ENCODE measurements at regions not wholly inside any gene's neighbourhood (a gene's known extent, or its start where the extent isn't known, plus 50 kb on each side); places are given as distances from the start of the nearest gene placed in this dataset.

DNA sequence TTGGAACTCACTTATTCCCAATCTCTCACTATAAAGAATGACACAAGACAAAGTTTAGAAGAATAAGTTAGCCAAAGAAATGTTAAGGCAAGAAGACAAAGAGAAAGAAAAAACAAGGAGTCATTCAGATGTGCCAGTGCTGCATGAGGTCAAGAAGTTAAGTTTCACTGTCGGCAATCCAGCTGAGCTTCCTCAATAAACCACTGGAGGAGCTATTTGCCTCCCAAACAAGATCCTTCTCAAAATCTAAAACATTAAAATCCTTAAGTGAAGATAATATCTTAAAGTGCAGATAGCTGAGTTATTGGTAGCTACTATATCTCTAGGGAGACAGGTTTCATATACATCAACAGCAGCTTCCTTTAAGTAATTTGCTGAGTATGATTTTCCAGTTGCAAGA, 512.3 kb downstream of the HDGFL1 start:
- no peaks in the 10 kb centered on the region for H3K4me1 Mint-ChIP-seq (ENCODE audit: low read depth)
- no peaks in the 10 kb centered on the region for H3K9me3 Mint-ChIP-seq
- no peak for DNase-seq (ENCODE audit: low spot score)
- H3K27ac Mint-ChIP-seq = no peak overlapping the region
- no peaks in the 10 kb centered on the region for H3K36me3 Mint-ChIP-seq (ENCODE audit: low read depth)
- H3K4me3 Mint-ChIP-seq = no peak overlapping the region
- H3K27me3 Mint-ChIP-seq (ENCODE audit: low read depth) = no peaks in the 10 kb centered on the region

DNA sequence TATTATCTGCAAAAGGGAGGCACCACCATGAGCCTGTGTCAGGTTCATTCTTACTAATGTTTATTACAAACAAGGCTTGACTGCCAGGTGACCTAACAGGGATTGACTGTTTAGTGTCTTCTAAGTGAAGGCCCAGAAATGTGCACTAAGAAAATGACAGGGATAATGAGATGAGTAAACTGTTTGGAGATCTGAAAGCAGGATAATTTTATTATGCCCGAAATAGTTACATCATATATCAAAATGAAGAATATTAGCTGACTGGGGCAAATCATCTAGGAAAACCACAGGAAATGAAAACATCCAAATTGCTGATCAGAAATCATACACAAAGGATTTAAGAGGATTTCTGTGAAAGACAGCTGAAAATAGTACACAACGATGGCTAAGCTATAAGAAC, 516.7 kb downstream of the HDGFL1 start:
- Mint-ChIP-seq H3K9me3 (no peaks in the 10 kb centered on the region), H3K36me3 (ENCODE audit: low read depth) (no peaks in the 10 kb centered on the region), H3K4me1 (ENCODE audit: low read depth) (no peaks in the 10 kb centered on the region), H3K27me3 (ENCODE audit: low read depth) (no peaks in the 10 kb centered on the region), H3K27ac (no peak overlapping the region), H3K4me3 (no peak overlapping the region)
- DNase-seq (ENCODE audit: low spot score) = no peak

- no peak overlapping the region for H3K27ac Mint-ChIP-seq
- H3K4me1 Mint-ChIP-seq (ENCODE audit: low read depth) = no peaks in the 10 kb centered on the region
- H3K4me3 Mint-ChIP-seq = no peak overlapping the region
- H3K27me3 Mint-ChIP-seq (ENCODE audit: low read depth) = no peaks in the 10 kb centered on the region
- H3K9me3 Mint-ChIP-seq = no peaks in the 10 kb centered on the region
- no peak for DNase-seq (ENCODE audit: low spot score)
- H3K36me3 Mint-ChIP-seq (ENCODE audit: low read depth) = no peaks in the 10 kb centered on the region
These were observed 518.1 kb downstream of the HDGFL1 start for GRCh38 chr6:23087471-23087870.

DNA sequence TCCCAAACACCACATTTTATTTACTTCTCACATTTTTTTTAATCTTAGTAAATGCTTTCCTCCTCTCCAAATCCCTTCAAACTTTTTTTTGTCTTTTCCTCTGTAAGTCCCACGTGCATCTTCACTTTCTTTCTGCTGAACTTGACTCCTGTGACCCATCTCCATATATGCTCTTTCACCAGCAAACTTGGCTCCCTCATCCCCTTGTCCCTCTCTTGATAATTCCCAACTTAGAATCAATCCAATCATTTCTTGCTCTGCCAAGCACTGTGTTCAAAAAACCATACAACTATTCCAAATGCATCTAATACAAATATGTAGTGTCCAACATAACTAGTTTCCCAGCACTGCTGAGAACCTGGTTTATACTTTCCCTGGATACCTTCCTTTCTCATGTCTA, 519.4 kb downstream of the HDGFL1 start:
- no peak overlapping the region for H3K27ac Mint-ChIP-seq
- H3K9me3 Mint-ChIP-seq = no peaks in the 10 kb centered on the region
- H3K36me3 Mint-ChIP-seq (ENCODE audit: low read depth) = no peaks in the 10 kb centered on the region
- H3K4me3 Mint-ChIP-seq = no peak overlapping the region
- H3K27me3 Mint-ChIP-seq (ENCODE audit: low read depth) = no peaks in the 10 kb centered on the region
- DNase-seq (ENCODE audit: low spot score) = no peak
- no peaks in the 10 kb centered on the region for H3K4me1 Mint-ChIP-seq (ENCODE audit: low read depth)

- no peaks in the 10 kb centered on the region for H3K36me3 Mint-ChIP-seq (ENCODE audit: low read depth)
- no peaks in the 10 kb centered on the region for H3K27me3 Mint-ChIP-seq (ENCODE audit: low read depth)
- DNase-seq (ENCODE audit: low spot score) = no peak
These were observed 520.6 kb downstream of the HDGFL1 start for GRCh38 chr6:23089981-23090380.

GRCh38 chr6:23091795-23092194, 522.4 kb downstream of the HDGFL1 start:
- Mint-ChIP-seq H3K36me3 (ENCODE audit: low read depth) (no peaks in the 10 kb centered on the region), H3K27ac (no peak overlapping the region), H3K4me3 (no peak overlapping the region), H3K9me3 (peaks cover 9% of the 10 kb centered on the region), H3K27me3 (ENCODE audit: low read depth) (no peaks in the 10 kb centered on the region), H3K4me1 (ENCODE audit: low read depth) (no peaks in the 10 kb centered on the region)
- DNase-seq (ENCODE audit: low spot score) = no peak

More at GRCh38 chr6:23089981-23090380, 520.6 kb downstream of the HDGFL1 start:
- Mint-ChIP-seq H3K4me1 (ENCODE audit: low read depth) (no peaks in the 10 kb centered on the region), H3K9me3 (peaks cover 6% of the 10 kb centered on the region), H3K27ac (no peak overlapping the region), H3K4me3 (no peak overlapping the region)

GRCh38 chr6:23096876-23097275, 527.5 kb downstream of the HDGFL1 start:
- Mint-ChIP-seq H3K36me3 (ENCODE audit: low read depth) (no peaks in the 10 kb centered on the region), H3K9me3 (peaks cover 9% of the 10 kb centered on the region), H3K27ac (no peak overlapping the region), H3K27me3 (ENCODE audit: low read depth) (no peaks in the 10 kb centered on the region), H3K4me3 (no peak overlapping the region), H3K4me1 (ENCODE audit: low read depth) (no peaks in the 10 kb centered on the region)
- no peak for DNase-seq (ENCODE audit: low spot score)

DNA sequence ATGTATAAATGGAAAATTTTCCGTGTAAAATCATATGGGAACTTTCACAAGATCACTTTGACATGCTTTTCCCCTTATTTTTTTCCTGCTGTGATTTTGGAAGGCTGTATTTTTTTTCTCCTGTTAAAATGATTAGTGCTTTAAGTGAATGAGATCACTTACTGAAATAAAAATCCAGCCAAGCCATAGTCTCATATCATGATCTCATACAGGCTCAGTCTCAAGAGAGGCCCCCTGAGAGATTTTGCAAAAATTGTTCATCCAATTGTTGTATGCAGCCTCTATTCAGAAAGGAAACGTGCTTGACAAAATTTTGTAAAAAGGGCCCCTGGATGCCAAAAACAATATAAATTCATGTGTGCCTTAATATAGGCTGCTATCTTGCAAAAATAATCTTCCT, 528.2 kb downstream of the HDGFL1 start:
- Mint-ChIP-seq H3K9me3 (peaks cover 10% of the 10 kb centered on the region), H3K27me3 (ENCODE audit: low read depth) (no peaks in the 10 kb centered on the region), H3K27ac (no peak overlapping the region), H3K4me3 (no peak overlapping the region), H3K36me3 (ENCODE audit: low read depth) (no peaks in the 10 kb centered on the region), H3K4me1 (ENCODE audit: low read depth) (no peaks in the 10 kb centered on the region)
- DNase-seq (ENCODE audit: low spot score) = no peak

GRCh38 chr6:23106951-23107350, 537.6 kb downstream of the HDGFL1 start:
- H3K9me3 Mint-ChIP-seq = peaks cover 21% of the 10 kb centered on the region
- H3K27me3 Mint-ChIP-seq (ENCODE audit: low read depth) = no peaks in the 10 kb centered on the region
- DNase-seq (ENCODE audit: low spot score) = no peak
- H3K4me1 Mint-ChIP-seq (ENCODE audit: low read depth) = no peaks in the 10 kb centered on the region
- no peaks in the 10 kb centered on the region for H3K36me3 Mint-ChIP-seq (ENCODE audit: low read depth)
- no peak overlapping the region for H3K4me3 Mint-ChIP-seq
- no peak overlapping the region for H3K27ac Mint-ChIP-seq

DNA sequence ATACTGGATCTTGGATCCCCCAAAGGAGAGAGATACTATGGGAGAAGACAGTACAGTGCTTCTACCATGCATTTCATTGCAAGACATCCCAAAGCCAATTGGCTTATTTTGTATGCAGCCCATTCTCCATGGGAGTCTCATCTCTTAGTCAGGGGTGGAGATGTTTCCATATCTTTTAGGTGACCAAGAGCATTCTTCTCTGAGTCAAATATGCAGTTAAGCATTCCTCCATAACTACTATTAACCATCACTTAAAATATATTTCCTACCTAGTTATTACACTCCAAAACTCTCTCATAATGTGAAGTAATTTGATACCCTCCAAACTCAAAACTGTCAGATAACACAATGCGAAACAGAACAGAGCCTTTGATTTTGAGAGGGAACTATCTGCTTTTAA, 542.6 kb downstream of the HDGFL1 start:
- no peaks in the 10 kb centered on the region for H3K36me3 Mint-ChIP-seq (ENCODE audit: low read depth)
- no peak overlapping the region for H3K27ac Mint-ChIP-seq
- no peak for DNase-seq (ENCODE audit: low spot score)
- no peak overlapping the region for H3K4me3 Mint-ChIP-seq
- H3K27me3 Mint-ChIP-seq (ENCODE audit: low read depth) = no peaks in the 10 kb centered on the region
- H3K9me3 Mint-ChIP-seq = peaks cover 13% of the 10 kb centered on the region
- H3K4me1 Mint-ChIP-seq (ENCODE audit: low read depth) = no peaks in the 10 kb centered on the region

- no peaks in the 10 kb centered on the region for H3K36me3 Mint-ChIP-seq (ENCODE audit: low read depth)
- no peaks in the 10 kb centered on the region for H3K27me3 Mint-ChIP-seq (ENCODE audit: low read depth)
- H3K4me1 Mint-ChIP-seq (ENCODE audit: low read depth) = no peaks in the 10 kb centered on the region
- H3K4me3 Mint-ChIP-seq = no peak overlapping the region
- H3K27ac Mint-ChIP-seq = no peak overlapping the region
- DNase-seq (ENCODE audit: low spot score) = no peak
- peaks cover 7% of the 10 kb centered on the region for H3K9me3 Mint-ChIP-seq
These were observed 545.6 kb downstream of the HDGFL1 start for GRCh38 chr6:23114812-23115504.

GRCh38 chr6:23137611-23138010, 568.2 kb downstream of the HDGFL1 start:
- DNase-seq (ENCODE audit: low spot score) = no peak
- no peaks in the 10 kb centered on the region for H3K4me1 Mint-ChIP-seq (ENCODE audit: low read depth)
- H3K27ac Mint-ChIP-seq = no peak overlapping the region
- H3K4me3 Mint-ChIP-seq = no peak overlapping the region
- H3K9me3 Mint-ChIP-seq = peaks cover 11% of the 10 kb centered on the region
- no peaks in the 10 kb centered on the region for H3K27me3 Mint-ChIP-seq (ENCODE audit: low read depth)
- no peaks in the 10 kb centered on the region for H3K36me3 Mint-ChIP-seq (ENCODE audit: low read depth)

- no peak overlapping the region for H3K4me3 Mint-ChIP-seq
- DNase-seq (ENCODE audit: low spot score) = no peak
- no peak overlapping the region for H3K27ac Mint-ChIP-seq
These were observed 571.5 kb downstream of the HDGFL1 start for GRCh38 chr6:23140871-23141270.

GRCh38 chr6:23145781-23146180, 576.4 kb downstream of the HDGFL1 start:
- DNase-seq (ENCODE audit: low spot score) = no peak
- Mint-ChIP-seq H3K27ac (no peak overlapping the region), H3K4me3 (no peak overlapping the region), H3K4me1 (ENCODE audit: low read depth) (no peaks in the 10 kb centered on the region), H3K27me3 (ENCODE audit: low read depth) (no peaks in the 10 kb centered on the region), H3K36me3 (ENCODE audit: low read depth) (no peaks in the 10 kb centered on the region), H3K9me3 (no peaks in the 10 kb centered on the region)

More at GRCh38 chr6:23140871-23141270, 571.5 kb downstream of the HDGFL1 start:
- no peaks in the 10 kb centered on the region for H3K27me3 Mint-ChIP-seq (ENCODE audit: low read depth)
- H3K36me3 Mint-ChIP-seq (ENCODE audit: low read depth) = no peaks in the 10 kb centered on the region
- peaks cover 5% of the 10 kb centered on the region for H3K9me3 Mint-ChIP-seq
- H3K4me1 Mint-ChIP-seq (ENCODE audit: low read depth) = no peaks in the 10 kb centered on the region

DNA sequence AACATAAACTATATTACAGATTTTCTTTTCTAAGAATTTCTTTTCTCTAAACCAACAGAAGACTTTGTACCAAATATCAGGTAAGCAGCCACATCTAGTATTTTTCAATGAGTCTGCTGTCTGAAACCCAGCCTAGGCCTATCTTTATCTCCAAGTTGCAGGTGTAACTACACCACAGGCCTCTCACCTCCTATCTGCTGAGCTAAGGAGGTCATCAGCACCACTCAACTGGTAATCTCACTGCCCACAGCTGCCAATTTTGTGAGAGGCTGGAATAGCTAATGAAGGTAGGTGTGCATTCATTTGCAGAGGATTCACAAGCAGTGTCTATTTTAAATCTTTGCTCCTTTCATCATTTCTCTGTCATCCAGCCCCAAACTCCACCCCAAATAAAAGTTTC, 584.8 kb downstream of the HDGFL1 start:
- no peaks in the 10 kb centered on the region for H3K4me1 Mint-ChIP-seq (ENCODE audit: low read depth)
- H3K27me3 Mint-ChIP-seq (ENCODE audit: low read depth) = no peaks in the 10 kb centered on the region
- H3K4me3 Mint-ChIP-seq = no peak overlapping the region
- H3K27ac Mint-ChIP-seq = no peak overlapping the region
- H3K9me3 Mint-ChIP-seq = peaks cover 6% of the 10 kb centered on the region
- DNase-seq (ENCODE audit: low spot score) = no peak
- no peaks in the 10 kb centered on the region for H3K36me3 Mint-ChIP-seq (ENCODE audit: low read depth)

All from T-helper 2 cell treated with Interferon-gamma antibody and Interleukin-4, amounts not matched to agents 5 μg/mL and 100 μg/mL, for 36 hours (primary cell).